ENCODE measurements at regions not wholly inside any gene's neighbourhood (a gene's known extent, or its start where the extent isn't known, plus 50 kb on each side); places are given as distances from the start of the nearest gene placed in this dataset.

DNA sequence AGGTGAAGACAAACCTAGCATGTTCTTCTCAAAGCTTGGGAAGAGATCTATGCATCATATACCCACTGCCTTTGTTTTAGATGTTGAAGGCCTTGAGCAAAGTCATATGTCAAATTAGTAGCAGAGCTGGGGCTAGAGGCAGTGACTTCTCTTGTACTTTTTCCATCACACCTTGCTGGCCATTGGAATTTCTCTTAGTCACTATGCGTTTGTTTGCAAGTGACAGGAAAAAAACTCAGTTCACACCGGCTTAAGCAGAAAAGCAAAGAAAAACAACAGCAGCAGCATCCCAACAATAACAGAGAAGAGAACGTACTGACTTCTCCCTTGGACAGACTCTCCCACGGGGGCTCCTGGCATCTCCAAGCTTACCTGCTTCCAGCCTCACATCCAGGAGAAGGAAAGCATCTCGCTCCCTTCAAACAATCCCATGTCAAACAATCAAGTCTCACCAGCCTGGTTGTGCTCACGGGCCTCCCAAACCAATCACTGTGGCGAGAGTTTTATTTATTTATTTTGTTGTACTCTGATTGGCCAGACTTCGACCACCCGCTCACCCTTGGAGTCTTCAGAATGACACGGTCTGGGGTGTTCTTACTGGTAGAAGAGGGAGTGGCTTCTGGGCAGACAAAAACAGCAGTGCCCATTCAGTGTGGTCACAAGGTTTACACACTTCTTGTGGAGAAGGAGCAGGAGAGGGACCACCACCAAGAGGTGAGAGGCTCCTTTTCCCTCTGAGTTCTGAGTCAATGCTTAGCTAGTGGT, 83.8 kb upstream of the STC2 start:
- TF ChIP-seq, protein P1, sequence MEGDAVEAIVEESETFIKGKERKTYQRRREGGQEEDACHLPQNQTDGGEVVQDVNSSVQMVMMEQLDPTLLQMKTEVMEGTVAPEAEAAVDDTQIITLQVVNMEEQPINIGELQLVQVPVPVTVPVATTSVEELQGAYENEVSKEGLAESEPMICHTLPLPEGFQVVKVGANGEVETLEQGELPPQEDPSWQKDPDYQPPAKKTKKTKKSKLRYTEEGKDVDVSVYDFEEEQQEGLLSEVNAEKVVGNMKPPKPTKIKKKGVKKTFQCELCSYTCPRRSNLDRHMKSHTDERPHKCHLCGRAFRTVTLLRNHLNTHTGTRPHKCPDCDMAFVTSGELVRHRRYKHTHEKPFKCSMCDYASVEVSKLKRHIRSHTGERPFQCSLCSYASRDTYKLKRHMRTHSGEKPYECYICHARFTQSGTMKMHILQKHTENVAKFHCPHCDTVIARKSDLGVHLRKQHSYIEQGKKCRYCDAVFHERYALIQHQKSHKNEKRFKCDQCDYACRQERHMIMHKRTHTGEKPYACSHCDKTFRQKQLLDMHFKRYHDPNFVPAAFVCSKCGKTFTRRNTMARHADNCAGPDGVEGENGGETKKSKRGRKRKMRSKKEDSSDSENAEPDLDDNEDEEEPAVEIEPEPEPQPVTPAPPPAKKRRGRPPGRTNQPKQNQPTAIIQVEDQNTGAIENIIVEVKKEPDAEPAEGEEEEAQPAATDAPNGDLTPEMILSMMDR (IDR thresholded peaks at IDR 0.05): no peak
- TF ChIP-seq POLR2A (IDR thresholded peaks at IDR 0.05): no peak

All from adrenal gland (tissue), 5 donors.